GM23338 (cell line): ENCODE measurements at regions not wholly inside any gene's neighbourhood (a gene's known extent, or its start where the extent isn't known, plus 50 kb on each side); places are given as distances from the start of the nearest gene placed in this dataset.

Source experiments
- CREB1 ChIP-seq: fragments of 250-450 bp; sonication (Bioruptor Pico); IDR thresholded peaks from 2 replicates; pipeline ENCODE4 v1.5.0; 2020; ENCODE audit warnings: low read depth, mild to moderate bottlenecking, moderate library complexity
- ETS1 ChIP-seq: IDR thresholded peaks from 2 replicates; pipeline ENCODE4 v1.6.1; 2016; ENCODE audit warnings: antibody characterized with exemption
- EZH2 ChIP-seq: fragments of 200-600 bp; sonication (generic); IDR thresholded peaks from one replicate; pipeline ENCODE4 v1.8.0; 2017; ENCODE audit warnings: antibody characterized with exemption, mild to moderate bottlenecking, low read depth; ENCODE audit not compliant: unreplicated experiment
- EZH2phosphoT487 ChIP-seq: fragments of 200-600 bp; sonication (generic); IDR thresholded peaks from one replicate; pipeline ENCODE4 v1.8.1; 2018; ENCODE audit warnings: antibody characterized with exemption; ENCODE audit not compliant: unreplicated experiment
- JUNB ChIP-seq: IDR thresholded peaks from one replicate; pipeline ENCODE4 v1.6.1; 2016; ENCODE audit warnings: antibody characterized with exemption; ENCODE audit not compliant: unreplicated experiment
- NANOG ChIP-seq: IDR thresholded peaks from 2 replicates; pipeline ENCODE4 v1.6.1; 2016; ENCODE audit warnings: antibody characterized with exemption, borderline replicate concordance
- POLR2AphosphoS5 ChIP-seq: IDR thresholded peaks from 2 replicates; pipeline ENCODE4 v1.6.1; 2016; ENCODE audit warnings: antibody characterized with exemption, low read depth
- STAT1 ChIP-seq: IDR thresholded peaks from one replicate; pipeline ENCODE4 v1.6.1; 2016; ENCODE audit warnings: antibody characterized with exemption; ENCODE audit not compliant: unreplicated experiment
- ZNF114 ChIP-seq: fragments of 250-450 bp; sonication (Bioruptor Pico); IDR thresholded peaks from 2 replicates; pipeline ENCODE4 v1.5.0; 2020; ENCODE audit warnings: mild to moderate bottlenecking, moderate library complexity
- ZNF331 ChIP-seq: fragments of 250-450 bp; sonication (Bioruptor Pico); IDR thresholded peaks from 2 replicates; pipeline ENCODE4 v1.5.0; 2020; ENCODE audit warnings: low read depth, mild to moderate bottlenecking, moderate library complexity
- ZNF462 ChIP-seq: fragments of 250-450 bp; sonication (Bioruptor Pico); IDR thresholded peaks from 2 replicates; pipeline ENCODE4 v1.5.0; 2020; ENCODE audit warnings: mild to moderate bottlenecking, moderate library complexity
- TF ChIP-seq, protein P1 (sequence below), 2 experiments: fragments of 200-600 bp in 1 of 2; sonication (generic) in 1 of 2; conservative IDR thresholded peaks; 2 replicates each; pipeline versions ENCODE4 v1.5.1 to v1.6.1; 2016 to 2017; ENCODE audit warnings: antibody characterized with exemption in 2 of 2, low read depth in 2 of 2, mild to moderate bottlenecking in 2 of 2, moderate library complexity in 1 of 2

DNA sequence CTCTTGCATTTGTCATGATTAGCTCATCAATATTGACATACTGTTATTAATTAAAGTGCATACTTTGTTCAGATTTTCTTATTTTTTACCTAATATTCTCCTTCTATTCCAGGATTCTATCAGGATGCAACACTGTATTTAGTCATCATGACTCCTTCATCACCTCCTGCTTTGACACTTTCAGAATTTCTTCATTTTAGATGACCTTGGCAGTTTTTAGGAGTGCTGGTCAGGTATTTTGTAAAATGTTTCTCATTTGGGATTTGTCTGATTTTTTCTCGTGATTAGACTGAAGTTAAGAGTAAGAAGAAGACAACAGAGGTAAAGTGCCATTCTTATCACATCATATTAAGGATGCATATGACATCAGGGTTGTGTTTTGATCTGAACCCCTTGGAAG, 167.0 kb upstream of the FOXG1 start (continued):
- no peak for TF ChIP-seq ZNF462
- TF ChIP-seq JUNB: no peak
- no peak for TF ChIP-seq STAT1
- TF ChIP-seq ETS1: no peak
- TF ChIP-seq CREB1 (CRISPR knock-in tag): no peak
- no peak for TF ChIP-seq ZNF114 (CRISPR knock-in tag)
- no peak for TF ChIP-seq NANOG
- no peak for TF ChIP-seq POLR2AphosphoS5
- no peak for TF ChIP-seq EZH2
- TF ChIP-seq ZNF331 (CRISPR knock-in tag): no peak
- TF ChIP-seq EZH2phosphoT487: no peak
- TF ChIP-seq, protein P1, sequence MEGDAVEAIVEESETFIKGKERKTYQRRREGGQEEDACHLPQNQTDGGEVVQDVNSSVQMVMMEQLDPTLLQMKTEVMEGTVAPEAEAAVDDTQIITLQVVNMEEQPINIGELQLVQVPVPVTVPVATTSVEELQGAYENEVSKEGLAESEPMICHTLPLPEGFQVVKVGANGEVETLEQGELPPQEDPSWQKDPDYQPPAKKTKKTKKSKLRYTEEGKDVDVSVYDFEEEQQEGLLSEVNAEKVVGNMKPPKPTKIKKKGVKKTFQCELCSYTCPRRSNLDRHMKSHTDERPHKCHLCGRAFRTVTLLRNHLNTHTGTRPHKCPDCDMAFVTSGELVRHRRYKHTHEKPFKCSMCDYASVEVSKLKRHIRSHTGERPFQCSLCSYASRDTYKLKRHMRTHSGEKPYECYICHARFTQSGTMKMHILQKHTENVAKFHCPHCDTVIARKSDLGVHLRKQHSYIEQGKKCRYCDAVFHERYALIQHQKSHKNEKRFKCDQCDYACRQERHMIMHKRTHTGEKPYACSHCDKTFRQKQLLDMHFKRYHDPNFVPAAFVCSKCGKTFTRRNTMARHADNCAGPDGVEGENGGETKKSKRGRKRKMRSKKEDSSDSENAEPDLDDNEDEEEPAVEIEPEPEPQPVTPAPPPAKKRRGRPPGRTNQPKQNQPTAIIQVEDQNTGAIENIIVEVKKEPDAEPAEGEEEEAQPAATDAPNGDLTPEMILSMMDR (conservative IDR thresholded peaks at IDR 0.05; ENCODE audit: low read depth in 2 of 2): no peak
